ENCODE measurements at regions not wholly inside any gene's neighbourhood (a gene's known extent, or its start where the extent isn't known, plus 50 kb on each side); places are given as distances from the start of the nearest gene placed in this dataset.

DNA sequence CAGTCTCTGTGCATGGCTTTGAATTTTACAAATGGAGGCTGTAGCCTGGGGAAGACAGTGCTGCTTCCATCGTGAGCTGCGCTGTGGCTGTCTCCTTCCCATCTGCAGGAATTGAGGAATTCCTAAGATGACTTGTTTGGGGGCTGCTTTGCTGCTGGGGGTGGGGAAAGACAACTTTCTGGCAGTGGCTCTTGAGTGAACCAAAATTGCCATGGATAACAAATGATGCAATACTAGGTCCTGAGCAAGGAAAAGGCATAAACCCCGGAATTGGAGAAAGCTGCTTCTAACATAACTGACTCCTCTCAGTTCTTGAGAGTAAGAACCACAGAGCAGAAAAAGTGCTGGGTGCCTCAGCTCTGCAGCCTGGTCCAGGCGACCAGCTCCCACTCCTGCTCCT, 245.0 kb upstream of the RPL38 start:
- H4K91ac ChIP-seq (replicated peaks; ENCODE audit: insufficient read length, low read length): no peak overlapping the region
- no peak overlapping the region for H3K4ac ChIP-seq (replicated peaks; ENCODE audit: insufficient read length, low read depth, low read length)
- peaks cover 8 to 12% of the 10 kb centered on the region in 2 experiments; a peak in 3 of 4 replicates for H3K9me3 ChIP-seq (ENCODE audit: insufficient read depth in 2 of 2, low read depth in 1 of 2, low read length in 1 of 2)
- H3K79me2 ChIP-seq (ENCODE audit: control insufficient read depth in 1 of 2, insufficient read depth in 2 of 2, low read length in 2 of 2): no peaks in the 10 kb centered on the region
- FAIRE-seq (no peak), DNase-seq (ENCODE audit: low read depth in 1 of 2, low spot score in 2 of 2) (no peak)
- H3K18ac ChIP-seq (ENCODE audit: extremely low read depth, low read length): no peak overlapping the region
- 80% methylated on average over 4 of the region's 4 CpGs; no CpG with 5 or more reads in 1 of the 2 experiments for WGBS, 2 experiments (ENCODE audit: extremely low coverage in 1 of 2, insufficient coverage in 1 of 2, insufficient read length in 1 of 2, insufficient replicate concordance in 2 of 2, low coverage in 1 of 2, low lambda C conversion rate in 2 of 2, missing lambda C conversion rate in 1 of 2)
- H4K5ac ChIP-seq (ENCODE audit: insufficient read length, low read depth, low read length): no peak overlapping the region
- no peak overlapping the region for H3K27ac ChIP-seq (ENCODE audit: low read depth, low read length)
- TF ChIP-seq CBX8 (IDR thresholded peaks at IDR 0.05; ENCODE audit: borderline replicate concordance, low read depth, low read length): no peak
- H3K23ac ChIP-seq (ENCODE audit: insufficient read length): no peak overlapping the region
- no peak overlapping the region for H2BK15ac ChIP-seq (ENCODE audit: low read length)
- no peaks in the 10 kb centered on the region for H3K36me3 ChIP-seq (ENCODE audit: control insufficient read depth in 2 of 4, insufficient read depth in 4 of 4, low read length in 3 of 4)
- no peak overlapping the region for H3K4me3 ChIP-seq (ENCODE audit: extremely low read depth in 1 of 4, insufficient read depth in 2 of 4, low read depth in 3 of 4, low read length in 4 of 4)
- H2AK5ac ChIP-seq (ENCODE audit: low read depth, low read length): no peak overlapping the region
- no peak overlapping the region for H2BK5ac ChIP-seq (ENCODE audit: low read depth, low read length)
- no peak overlapping the region for H2BK12ac ChIP-seq (ENCODE audit: low read depth, low read length)
- no peak overlapping the region for H3K4me2 ChIP-seq (ENCODE audit: insufficient read depth in 1 of 2, low read depth in 2 of 2, low read length in 2 of 2)
- no peak overlapping the region for H3K9ac ChIP-seq (replicated peaks in 1 of 4; ENCODE audit: extremely low read depth in 1 of 4, low read depth in 3 of 4, low read length in 3 of 4)
- H4K20me1 ChIP-seq (replicated peaks in 1 of 2; ENCODE audit: control insufficient read depth in 1 of 2, insufficient read depth in 2 of 2, low read length in 2 of 2): peaks cover 0 to 7% of the 10 kb centered on the region in 2 experiments
- ChIA-PET CTCF (ENCODE audit: partially characterized antibody) (interaction anchor here (0.9 to 4.0 kb wide), 4 partner anchors 8 to 218 kb away, joined by 3 to 18 read pairs (median 8); no protein-coding TSS in a partner anchor), POLR2A (ENCODE audit: partially characterized antibody) (no interaction called here)
- peaks cover 0 to 3% (median 2%) of the 10 kb centered on the region in 4 experiments; a peak in 2 of 7 replicates for H3K27me3 ChIP-seq (replicated peaks in 1 of 4; ENCODE audit: control insufficient read depth in 3 of 4, extremely low read depth in 1 of 4, insufficient read depth in 3 of 4, low read length in 3 of 4)
- H4K8ac ChIP-seq (ENCODE audit: extremely low read depth, insufficient read depth, low read length): no peak overlapping the region
- peaks cover 0 to 6% (median 2%) of the 10 kb centered on the region in 4 experiments; a peak in 4 of 7 replicates for H3K4me1 ChIP-seq (replicated peaks in 1 of 4; ENCODE audit: control insufficient read depth in 3 of 4, insufficient read depth in 4 of 4, low read length in 3 of 4)
- H3K14ac ChIP-seq (ENCODE audit: insufficient read length): no peak overlapping the region
- peaks cover 10% of the 10 kb centered on the region; the same call in 1 of the 2 replicates for H3K23me2 ChIP-seq (ENCODE audit: low read depth, low read length)
- H3K56ac ChIP-seq (replicated peaks; ENCODE audit: insufficient read length, low read depth, low read length): no peak overlapping the region
- H2AFZ ChIP-seq (ENCODE audit: low read length): no peak overlapping the region
- H3K79me1 ChIP-seq (ENCODE audit: low read depth, low read length): no peaks in the 10 kb centered on the region
- no peak overlapping the region for H2BK120ac ChIP-seq (replicated peaks; ENCODE audit: low read depth, low read length)
- no peak overlapping the region for H2BK20ac ChIP-seq (ENCODE audit: low read length)
